ENCODE measurements at regions not wholly inside any gene's neighbourhood (a gene's known extent, or its start where the extent isn't known, plus 50 kb on each side); places are given as distances from the start of the nearest gene placed in this dataset.

DNA sequence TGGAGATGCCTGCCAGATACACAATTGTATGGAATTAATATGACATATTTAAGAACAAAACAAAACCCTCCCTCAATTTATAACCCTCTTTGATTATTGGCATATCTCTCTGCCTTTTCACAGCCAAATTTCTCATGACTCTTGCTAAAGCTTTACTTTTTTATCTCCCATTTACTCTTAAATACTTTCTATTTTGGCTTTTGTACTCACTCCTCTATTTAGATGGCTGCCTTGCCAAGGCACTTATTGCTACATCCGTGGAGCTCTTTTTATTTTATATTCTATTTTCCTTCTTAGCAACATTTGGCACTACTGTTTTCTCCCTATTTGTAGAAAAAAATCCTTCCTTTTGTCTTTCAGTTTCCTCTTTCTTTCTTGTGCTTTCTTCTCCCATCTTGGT is 466.4 kb upstream of the CWC22 start:
- TF ChIP-seq, protein P1, sequence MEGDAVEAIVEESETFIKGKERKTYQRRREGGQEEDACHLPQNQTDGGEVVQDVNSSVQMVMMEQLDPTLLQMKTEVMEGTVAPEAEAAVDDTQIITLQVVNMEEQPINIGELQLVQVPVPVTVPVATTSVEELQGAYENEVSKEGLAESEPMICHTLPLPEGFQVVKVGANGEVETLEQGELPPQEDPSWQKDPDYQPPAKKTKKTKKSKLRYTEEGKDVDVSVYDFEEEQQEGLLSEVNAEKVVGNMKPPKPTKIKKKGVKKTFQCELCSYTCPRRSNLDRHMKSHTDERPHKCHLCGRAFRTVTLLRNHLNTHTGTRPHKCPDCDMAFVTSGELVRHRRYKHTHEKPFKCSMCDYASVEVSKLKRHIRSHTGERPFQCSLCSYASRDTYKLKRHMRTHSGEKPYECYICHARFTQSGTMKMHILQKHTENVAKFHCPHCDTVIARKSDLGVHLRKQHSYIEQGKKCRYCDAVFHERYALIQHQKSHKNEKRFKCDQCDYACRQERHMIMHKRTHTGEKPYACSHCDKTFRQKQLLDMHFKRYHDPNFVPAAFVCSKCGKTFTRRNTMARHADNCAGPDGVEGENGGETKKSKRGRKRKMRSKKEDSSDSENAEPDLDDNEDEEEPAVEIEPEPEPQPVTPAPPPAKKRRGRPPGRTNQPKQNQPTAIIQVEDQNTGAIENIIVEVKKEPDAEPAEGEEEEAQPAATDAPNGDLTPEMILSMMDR (IDR thresholded peaks at IDR 0.05): no peak
- no peak for TF ChIP-seq POLR2A (IDR thresholded peaks at IDR 0.05)
